ENCODE measurements at regions not wholly inside any gene's neighbourhood (a gene's known extent, or its start where the extent isn't known, plus 50 kb on each side); places are given as distances from the start of the nearest gene placed in this dataset.

- H3K9me3 ChIP-seq = no peaks in the 10 kb centered on the region
- no peaks in the 10 kb centered on the region for H3K4me1 ChIP-seq
- DNase-seq = no peak
- no peak for ATAC-seq
- no peak overlapping the region for H3K27ac ChIP-seq
- in situ Hi-C loops (cut with MboI; ENCODE audit: low sequenced_read_pairs in 4 of 4) = no loop called here
- H3K4me3 ChIP-seq = no peak overlapping the region
- no peaks in the 10 kb centered on the region for H3K27me3 ChIP-seq
- TF ChIP-seq POLR2A (IDR thresholded peaks at IDR 0.05) (no peak), CTCF (IDR thresholded peaks at IDR 0.05 in 4 of 5, conservative IDR thresholded peaks at IDR 0.05 in 1 of 5) (no peak)
- H3K36me3 ChIP-seq = no peaks in the 10 kb centered on the region
- intact Hi-C loops (cut with DNase I; ENCODE audit: low total_unique reads) = no loop called here
Observed at GRCh38 chr6:9647599-9647998, 767.3 kb downstream of the TFAP2A start.

- no peaks in the 10 kb centered on the region for H3K9me3 ChIP-seq
Observed at GRCh38 chr6:9647071-9647445, 767.8 kb downstream of the TFAP2A start.

GRCh38 chr6:9646342-9647070 lies 768.4 kb downstream of the TFAP2A start:
- no peak overlapping the region for H3K27ac ChIP-seq
- H3K27me3 ChIP-seq = no peaks in the 10 kb centered on the region
- no peak overlapping the region for H3K4me3 ChIP-seq
- DNase-seq = no peak
- H3K9me3 ChIP-seq = no peaks in the 10 kb centered on the region
- H3K4me1 ChIP-seq = no peaks in the 10 kb centered on the region
- in situ Hi-C loops (cut with MboI; ENCODE audit: low sequenced_read_pairs in 4 of 4) = no loop called here
- no peak for TF ChIP-seq CTCF (IDR thresholded peaks at IDR 0.05 in 4 of 5, conservative IDR thresholded peaks at IDR 0.05 in 1 of 5)
- TF ChIP-seq POLR2A (IDR thresholded peaks at IDR 0.05) = no peak
- intact Hi-C loops (cut with DNase I; ENCODE audit: low total_unique reads) = no loop called here
- no peaks in the 10 kb centered on the region for H3K36me3 ChIP-seq
- no peak for ATAC-seq

More at GRCh38 chr6:9647071-9647445, 767.8 kb downstream of the TFAP2A start:
- ATAC-seq (no peak), DNase-seq (no peak)
- Histone ChIP-seq H3K4me3 (no peak overlapping the region), H3K27me3 (no peaks in the 10 kb centered on the region), H3K4me1 (no peaks in the 10 kb centered on the region), H3K36me3 (no peaks in the 10 kb centered on the region), H3K27ac (no peak overlapping the region)
- intact Hi-C loops (cut with DNase I; ENCODE audit: low total_unique reads) = no loop called here
- no peak for TF ChIP-seq CTCF (IDR thresholded peaks at IDR 0.05 in 4 of 5, conservative IDR thresholded peaks at IDR 0.05 in 1 of 5)
- no peak for TF ChIP-seq POLR2A (IDR thresholded peaks at IDR 0.05)
- in situ Hi-C loops (cut with MboI; ENCODE audit: low sequenced_read_pairs in 4 of 4) = no loop called here

GRCh38 chr6:9638861-9639260 lies 776.0 kb downstream of the TFAP2A start:
- Histone ChIP-seq H3K27me3 (no peaks in the 10 kb centered on the region), H3K36me3 (no peaks in the 10 kb centered on the region), H3K9me3 (no peaks in the 10 kb centered on the region), H3K4me1 (no peaks in the 10 kb centered on the region), H3K27ac (no peak overlapping the region), H3K4me3 (no peak overlapping the region)
- in situ Hi-C loops (cut with MboI; ENCODE audit: low sequenced_read_pairs in 4 of 4) (no loop called here), intact Hi-C loops (cut with DNase I; ENCODE audit: low total_unique reads) (no loop called here)
- ATAC-seq (no peak), DNase-seq (no peak)
- TF ChIP-seq POLR2A (IDR thresholded peaks at IDR 0.05) (no peak), CTCF (IDR thresholded peaks at IDR 0.05 in 4 of 5, conservative IDR thresholded peaks at IDR 0.05 in 1 of 5) (no peak)

- Histone ChIP-seq H3K4me3 (no peak overlapping the region), H3K27ac (no peak overlapping the region), H3K4me1 (no peaks in the 10 kb centered on the region), H3K27me3 (no peaks in the 10 kb centered on the region), H3K36me3 (no peaks in the 10 kb centered on the region), H3K9me3 (no peaks in the 10 kb centered on the region)
- intact Hi-C loops (cut with DNase I; ENCODE audit: low total_unique reads) = no loop called here
- no peak for DNase-seq
- no peak for TF ChIP-seq CTCF (IDR thresholded peaks at IDR 0.05 in 4 of 5, conservative IDR thresholded peaks at IDR 0.05 in 1 of 5)
- no peak for TF ChIP-seq POLR2A (IDR thresholded peaks at IDR 0.05)
- in situ Hi-C loops (cut with MboI; ENCODE audit: low sequenced_read_pairs in 4 of 4) = no loop called here
- no peak for ATAC-seq
Observed at GRCh38 chr6:9634776-9635175, 780.1 kb downstream of the TFAP2A start.

Measured in gastrocnemius medialis (tissue), 4 donors.